ENCODE measurements at regions not wholly inside any gene's neighbourhood (a gene's known extent, or its start where the extent isn't known, plus 50 kb on each side); places are given as distances from the start of the nearest gene placed in this dataset.
"Not testable (repeated sequence)": the region's sequence is repeated elsewhere in the genome, so short reads cannot be mapped to it uniquely, and the experiment has no call there.

DNA sequence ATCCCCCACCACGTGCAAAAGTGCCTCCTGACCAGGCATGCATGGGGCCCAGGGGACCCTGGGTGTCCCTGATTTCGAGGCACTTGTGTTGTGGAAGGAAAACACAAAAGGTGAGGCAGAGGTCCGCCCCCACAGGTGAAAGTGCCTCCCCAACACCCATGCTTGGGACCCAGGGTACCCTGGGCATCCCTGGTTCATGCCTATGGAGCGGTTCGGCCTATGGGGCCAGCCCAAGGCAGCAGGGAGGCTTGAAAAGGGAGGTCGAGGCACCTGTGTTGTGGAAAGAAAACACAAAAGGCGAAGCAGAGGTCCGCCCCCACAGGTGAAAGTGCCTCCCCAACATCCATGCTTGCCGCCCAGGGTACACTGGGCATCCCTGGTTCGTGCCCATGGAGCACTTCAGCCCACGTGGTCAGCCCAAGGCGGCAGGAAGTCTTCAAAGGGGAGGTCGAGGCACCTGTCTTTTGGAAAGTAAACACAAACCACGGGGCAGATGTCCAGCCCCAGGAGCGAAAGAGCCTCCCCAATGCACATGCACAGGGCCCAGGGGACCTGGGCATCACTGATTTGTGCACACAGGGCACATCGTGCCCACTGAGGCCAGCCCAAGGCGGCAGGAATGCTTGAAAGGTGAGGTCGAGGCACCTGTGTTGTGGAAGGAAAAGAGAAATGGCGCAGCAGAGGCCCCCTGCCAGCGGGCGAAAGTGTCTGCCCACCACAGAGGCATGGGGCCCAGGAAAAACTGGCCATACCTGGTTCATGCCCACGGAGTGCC is 375.5 kb downstream of the ALG10 start:
- no peak for FAIRE-seq

DNA sequence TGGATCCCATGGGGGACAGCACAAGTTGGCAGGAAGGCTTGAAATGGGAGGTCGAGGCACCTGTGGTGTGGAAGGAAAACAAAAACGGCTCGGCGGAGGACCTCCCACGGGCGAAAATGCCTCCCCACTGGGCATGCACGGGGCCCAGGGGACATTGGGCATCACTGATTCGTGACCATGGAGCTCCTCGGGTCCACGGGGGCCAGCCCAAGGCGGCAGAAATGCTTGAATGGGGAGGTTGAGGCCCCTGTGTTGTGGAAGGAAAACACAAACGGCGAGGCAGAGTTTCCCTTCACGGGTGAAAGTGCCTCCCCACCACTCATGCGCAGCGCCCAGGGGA is 376.0 kb downstream of the ALG10 start:
- FAIRE-seq, result no peak

DNA sequence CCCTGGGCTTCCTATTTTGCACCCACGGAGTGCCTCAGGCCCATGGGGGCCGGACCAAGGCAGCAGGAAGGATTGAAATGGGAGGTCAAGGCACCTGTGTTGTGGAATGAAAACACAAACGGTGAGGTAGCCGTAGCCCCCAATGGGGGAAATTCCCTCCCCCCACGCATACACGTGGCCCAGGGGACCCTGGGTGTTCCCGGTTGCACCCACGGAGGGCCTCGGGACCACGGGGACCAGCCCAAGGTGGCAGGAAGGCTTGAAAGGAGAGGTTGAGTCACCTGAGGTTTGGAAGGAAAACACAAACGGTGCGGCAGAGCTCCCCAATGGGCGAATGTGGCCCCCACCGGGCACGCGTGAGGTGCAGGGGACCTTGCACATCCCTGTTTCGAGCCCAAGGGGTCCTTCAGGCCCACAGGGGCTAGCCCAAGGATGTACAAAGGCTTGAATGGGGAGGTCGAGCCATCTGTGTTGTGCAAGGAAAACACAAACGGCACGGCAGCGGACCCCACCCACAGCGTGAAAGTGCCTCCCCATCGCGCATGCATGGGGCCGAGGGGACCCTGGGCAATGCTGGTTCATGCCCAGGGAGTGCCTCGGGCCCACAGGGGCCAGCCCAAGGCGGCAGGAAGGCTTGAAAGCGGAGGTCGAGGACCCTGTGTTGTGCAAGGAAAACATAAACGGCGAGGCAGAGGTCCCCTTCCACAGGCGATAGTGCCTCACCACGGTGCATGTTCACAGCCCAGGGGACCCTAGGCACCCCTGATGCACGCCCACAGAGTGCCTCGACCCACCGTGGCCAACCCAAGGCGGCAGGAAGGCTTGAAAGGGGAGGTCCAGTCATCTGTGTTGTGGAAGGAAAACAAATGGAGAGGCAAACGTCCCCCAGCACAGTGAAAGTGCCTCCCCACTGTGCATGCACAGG is 376.7 kb downstream of the ALG10 start:
- FAIRE-seq, result no peak

DNA sequence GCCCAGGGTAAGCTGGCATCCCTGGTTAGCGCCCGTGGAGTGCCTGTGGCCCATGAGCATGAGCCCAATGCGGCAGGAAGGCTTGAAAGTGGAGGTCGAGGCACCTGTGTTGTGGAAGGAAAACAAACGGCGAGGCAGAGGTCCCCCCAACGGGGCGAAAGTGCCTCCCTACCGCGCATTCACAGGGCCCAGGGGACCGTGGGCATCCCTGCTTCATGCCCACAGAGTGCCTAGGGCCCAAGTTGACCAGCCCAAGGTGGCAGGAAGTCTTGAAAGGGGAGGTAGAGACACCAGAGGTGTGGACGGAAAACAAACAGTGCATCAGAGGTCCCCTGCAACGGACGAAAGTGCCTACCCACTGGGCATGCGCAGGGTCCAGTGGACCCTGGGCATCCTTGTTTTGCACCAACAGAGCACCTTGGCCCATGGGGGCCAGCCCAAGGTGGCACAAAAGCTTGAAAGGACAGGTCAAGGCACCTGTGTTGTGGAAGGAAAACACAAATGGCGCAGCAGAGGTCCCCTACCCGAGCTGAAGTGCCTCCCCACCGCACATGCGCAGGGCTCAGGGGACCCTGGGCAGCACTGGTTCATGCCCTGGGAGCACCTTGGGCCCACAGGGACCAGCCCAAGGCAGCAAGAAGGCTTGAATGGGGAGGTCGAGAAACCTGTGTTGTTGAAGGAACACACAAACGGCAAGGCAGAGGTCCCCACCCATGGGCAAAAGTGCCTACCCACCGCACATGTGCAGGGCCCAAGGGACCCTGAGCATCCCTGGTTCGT is 377.5 kb downstream of the ALG10 start:
- no peak for FAIRE-seq

DNA sequence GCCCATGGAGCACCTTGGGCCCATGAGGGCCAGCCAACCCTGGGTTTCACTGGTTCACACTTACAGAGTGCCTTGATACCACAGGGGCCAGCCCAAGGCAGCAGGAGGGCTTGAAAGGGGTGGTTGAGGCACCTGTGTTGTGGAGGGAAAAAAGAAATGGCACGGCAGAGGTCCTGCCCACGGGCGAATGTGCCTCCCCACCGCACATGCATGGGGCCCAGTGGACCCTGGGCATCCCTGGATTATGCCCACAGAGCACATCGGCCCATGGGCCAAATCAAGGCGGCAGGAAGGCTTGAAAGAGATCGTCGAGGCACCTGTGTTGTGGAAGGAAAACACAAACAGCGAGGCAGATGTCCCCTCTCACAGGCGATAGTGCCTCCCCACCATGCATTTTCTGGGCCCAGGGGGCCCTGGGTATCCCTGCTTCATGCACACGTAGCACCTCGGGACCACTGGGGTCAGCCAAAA is 378.1 kb downstream of the ALG10 start:
- no peak for FAIRE-seq

DNA sequence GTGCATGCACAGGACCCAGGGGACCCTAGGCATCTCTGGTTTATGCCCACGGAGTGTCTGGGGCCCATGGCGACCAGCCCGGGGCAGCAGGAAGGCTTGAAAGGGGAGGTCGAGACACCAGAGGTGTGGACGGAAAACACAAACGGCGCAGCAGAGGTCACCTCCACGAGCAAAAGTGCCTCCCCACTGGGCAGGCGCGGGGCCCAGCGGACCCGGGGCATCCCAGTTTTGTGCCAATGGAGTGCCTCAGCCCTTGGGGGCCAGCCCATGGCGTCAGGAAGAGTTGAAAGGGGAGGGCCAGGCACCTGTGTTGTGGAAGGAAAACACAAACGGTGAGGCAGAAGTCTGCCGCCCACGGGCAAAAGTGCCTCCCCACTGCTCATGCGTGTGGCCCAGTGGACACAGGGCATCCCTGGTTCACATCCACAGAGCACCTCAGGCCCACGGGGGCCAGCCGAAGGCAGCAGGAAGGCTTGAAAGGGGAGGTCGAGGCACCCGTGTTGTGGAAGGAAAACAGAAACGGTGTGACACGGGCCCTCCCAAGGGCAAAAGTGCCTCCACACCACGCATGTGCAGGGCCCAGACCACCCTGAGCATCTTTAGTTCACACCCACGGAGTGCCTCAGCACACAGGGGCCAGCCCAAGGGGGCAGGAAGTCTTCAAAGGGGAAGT is 378.8 kb downstream of the ALG10 start:
- FAIRE-seq, result no peak

DNA sequence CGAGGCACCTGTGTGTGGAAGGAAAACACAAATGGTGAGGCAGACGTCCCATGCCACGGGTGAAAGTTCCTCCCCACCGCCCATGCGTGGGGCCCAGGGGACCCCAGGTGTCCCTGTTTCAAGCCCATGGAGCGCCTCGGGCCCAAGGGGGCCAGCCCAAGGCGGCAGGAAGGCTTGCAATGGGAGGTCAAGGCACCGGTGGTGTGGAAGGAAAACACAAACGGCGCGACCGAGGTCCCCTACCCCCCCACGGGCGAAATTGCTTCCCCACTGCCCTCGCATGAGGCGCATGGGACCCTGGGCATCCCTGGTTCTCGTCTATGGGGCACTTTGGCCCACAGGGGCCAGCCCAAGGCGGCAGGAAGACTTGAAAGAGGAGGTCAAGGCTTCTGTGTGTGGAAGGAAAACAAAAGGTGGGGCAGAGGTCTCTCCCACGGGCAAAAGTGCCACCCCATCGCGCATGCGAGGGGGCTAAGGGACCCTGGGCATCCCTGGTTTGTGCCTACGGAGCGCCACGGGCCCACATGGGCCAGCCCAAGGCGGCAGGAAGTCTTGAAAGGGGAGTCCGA is 379.4 kb downstream of the ALG10 start:
- FAIRE-seq, result no peak

DNA sequence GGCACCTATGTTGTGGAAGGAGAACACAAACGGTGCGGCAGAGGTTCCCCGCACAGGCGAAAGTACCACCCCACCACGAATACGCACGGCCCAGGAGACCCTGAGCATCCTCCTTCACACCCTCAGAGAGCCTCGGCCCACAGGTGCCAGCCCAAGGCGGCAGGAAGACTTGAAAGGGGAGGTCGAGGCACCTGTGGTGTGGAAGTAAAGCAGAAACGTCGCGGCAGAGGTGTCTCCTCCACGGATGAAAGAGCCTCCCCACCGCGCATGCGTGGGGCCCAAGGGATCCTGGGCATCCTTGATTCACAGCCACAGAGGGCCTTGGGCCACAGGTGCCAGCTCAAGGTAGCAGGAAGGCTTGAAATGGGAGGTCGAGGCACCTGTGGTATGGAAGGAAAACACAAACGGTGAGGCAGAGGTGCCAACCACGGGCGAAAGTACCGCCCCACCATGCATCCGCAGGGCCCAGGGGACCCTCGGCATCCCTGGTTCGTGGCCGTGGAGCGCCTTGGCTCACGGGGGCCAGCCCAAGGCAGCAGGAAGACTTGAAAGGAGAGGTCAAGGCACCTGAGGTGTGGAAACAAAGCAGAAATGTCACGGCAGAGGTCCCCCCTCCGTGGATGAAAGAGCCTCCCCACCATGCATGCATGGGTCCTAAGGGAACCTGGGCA is 380.1 kb downstream of the ALG10 start:
- FAIRE-seq, result no peak

DNA sequence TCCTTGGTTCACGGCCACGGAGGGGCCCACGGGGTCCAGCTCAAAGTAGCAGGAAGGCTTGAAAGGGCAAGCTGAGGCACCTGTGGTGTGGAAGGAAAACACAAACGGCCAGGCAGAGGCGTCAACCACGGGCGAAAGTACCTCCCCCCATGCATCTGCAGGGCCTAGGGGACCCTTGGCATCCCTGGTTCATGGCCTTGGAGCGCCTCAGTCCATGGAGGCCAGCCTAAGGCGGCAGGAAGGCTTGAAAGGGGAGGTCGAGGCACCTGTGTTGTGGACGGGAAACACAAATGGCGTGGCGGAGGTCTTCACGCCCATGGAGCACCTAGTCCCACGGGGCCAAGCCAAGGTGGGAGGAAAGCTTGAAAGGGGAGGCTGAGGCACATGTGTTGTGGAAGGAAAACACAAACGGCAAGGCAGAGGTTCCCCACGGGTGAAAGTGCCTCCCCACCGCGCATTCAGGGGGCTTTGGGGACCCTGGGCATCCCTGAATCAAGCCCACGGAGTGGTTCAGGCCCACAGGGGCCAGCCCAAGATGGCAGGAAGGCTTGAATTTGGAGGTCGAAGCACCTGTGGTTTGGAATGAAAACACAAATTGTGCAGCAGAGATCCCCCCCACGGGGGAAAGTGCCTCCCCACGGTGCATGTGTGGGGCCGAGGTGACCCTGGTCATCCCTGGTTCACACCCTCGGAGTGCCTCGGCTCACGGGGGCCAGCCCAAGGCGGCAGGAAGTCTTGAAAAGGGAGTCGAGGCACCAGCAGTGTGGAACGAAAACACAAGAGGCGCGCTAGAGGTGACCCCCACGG is 380.8 kb downstream of the ALG10 start:
- FAIRE-seq, result no peak

DNA sequence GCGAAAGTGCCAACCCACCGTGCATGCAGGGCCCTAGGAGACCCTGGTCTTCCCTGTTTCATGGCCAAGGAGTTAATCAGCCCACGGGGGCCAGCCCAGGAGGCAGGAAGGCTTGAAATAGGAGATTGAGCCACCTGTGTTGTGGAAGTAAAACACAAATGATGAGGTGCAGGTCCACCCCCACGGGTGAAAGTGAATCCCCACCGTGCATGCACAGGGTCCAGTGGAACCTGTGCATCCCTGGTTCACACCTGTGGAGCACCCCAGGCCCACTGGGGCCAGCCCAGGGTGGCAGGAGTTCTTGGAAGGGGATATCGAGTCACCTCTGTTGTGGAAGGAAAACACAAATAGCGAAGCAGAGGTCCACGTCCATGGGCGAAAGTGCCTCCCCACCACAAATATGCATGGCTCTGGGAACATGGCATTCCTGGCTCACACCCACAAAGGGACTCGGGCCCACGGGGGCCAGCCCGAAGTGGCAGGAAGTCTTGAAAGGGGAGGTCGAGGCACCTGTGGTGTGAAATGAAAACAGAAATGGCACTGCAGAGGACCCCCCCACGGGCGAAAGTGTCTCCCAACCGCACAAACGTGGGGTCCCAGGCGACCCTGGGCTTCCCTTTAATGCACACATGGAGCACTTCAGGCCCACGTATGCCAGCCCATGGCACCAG is 381.5 kb downstream of the ALG10 start:
- no peak for FAIRE-seq

DNA sequence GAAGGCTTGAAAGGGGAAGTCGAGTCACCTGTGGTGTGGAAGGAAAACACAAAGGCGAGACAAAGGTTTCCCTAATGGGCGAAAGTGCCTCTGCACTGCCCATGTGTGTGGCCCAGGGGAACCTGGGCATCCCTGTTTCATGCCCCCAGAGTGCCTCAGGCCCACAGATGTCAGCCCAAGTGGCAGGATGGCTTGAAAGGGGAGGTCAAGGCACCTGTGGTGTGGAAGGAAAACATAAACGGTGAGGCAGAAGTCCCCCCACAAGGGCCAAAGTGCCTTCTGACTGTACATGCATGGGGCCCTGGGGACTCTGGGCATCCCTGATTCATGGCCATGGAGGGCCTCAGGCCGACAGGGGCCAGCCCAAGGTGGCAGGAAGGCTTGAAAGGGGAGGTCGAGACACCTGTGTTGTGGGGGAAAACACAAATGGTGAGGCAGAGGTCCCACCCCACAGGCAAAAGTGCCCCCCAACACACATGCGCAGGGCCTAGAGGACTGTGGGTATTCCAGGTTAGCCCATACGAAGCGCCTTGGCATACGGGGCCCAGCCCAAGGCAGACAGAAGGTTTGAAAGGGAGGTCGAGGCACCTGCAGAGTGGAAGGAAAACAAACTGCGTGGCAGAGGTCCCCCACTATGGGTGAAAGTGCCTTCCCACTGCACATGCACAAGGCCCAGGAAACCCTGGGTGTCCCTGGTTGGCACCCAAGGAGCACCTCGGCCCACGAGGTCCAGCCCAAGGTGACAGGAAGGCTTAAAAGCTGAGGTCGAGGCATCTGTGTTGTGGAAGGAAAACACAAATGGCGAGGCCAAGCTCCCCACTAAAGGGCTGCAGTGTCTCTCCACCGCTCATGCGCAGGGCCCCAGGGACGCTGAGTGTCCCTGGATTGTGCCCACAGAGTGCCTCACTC is 382.3 kb downstream of the ALG10 start:
- no peak for FAIRE-seq

DNA sequence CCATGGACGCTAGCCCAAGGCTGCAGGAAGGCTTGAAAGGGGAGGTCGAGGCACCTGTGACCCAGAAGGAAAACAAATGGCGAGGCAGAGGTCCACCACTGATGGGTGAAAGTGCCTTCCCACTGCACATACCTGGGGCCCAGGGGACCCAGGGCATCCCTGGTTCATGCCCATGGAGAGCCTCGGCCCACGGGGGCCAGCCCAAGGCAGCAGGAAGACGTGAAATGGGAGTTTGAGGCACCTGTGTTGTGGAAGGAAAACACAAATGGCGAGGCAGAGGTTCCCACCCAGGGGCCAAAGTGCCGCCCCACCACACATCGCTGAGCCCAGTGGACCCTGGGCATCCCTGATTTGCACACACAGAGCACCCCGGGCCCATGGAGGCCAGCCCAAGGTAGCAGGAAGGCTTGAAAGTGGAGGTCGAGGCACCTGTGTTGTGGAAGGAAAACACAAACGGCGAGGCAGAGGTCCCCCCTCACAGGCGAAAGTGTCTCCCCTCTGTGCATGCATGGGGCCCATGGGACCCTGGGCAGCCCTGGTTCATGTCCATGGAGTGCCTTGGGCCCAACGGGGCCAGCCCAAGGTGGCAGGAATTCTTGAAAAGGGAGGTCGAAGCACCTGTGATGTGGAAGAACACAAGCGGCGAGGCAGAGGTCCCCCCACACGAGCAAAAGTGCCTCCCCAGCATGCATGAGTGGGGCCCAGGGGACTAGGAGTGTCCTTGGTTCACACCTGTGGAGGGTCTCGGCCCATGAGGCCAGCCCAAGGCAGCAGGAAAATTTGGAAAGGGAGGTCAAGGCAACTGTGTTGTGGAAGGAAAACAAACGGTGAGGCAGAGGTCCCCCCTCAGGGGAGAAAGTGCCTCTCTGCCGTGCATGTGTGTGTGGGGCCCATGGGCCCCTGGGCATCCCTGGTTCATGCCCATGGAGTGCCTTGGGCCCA is 383.3 kb downstream of the ALG10 start:
- no peak for FAIRE-seq

DNA sequence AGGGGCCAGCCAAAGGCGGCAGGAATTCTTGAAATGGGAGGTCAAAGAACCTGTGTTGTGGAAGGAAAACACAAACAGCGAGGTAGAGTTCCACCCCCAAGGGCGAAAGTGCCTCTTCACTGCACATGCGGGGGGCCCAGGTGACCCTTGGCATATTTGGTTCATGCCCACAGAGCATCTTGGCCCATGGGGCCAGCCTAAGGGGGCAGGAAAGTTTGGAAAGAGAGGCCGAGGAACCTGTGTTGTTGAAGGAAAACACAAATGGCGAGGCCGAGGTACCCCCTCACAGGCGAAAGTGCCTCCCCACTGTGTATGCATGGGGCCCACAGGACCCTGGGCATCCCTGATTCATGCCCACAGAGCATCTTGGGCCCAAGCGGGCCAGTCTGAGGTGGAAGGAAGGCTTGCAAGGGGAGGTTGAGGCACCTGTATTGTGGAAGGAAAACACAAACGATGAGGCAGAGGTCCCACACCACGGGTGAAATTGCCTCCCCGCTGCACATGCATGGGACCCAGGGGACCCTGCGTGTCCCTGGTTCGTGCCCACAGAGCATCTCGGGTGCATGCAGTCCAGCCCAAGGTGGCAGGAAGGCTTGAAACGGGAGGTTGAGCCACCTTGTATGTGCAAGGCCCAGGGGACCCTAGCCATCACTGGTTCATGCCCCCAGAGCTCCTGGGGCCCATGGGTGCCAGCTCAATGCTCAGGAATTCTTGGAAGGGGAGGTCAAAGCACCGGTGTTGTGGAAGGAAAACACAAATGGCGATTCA is 384.1 kb downstream of the ALG10 start:
- FAIRE-seq, result no peak

DNA sequence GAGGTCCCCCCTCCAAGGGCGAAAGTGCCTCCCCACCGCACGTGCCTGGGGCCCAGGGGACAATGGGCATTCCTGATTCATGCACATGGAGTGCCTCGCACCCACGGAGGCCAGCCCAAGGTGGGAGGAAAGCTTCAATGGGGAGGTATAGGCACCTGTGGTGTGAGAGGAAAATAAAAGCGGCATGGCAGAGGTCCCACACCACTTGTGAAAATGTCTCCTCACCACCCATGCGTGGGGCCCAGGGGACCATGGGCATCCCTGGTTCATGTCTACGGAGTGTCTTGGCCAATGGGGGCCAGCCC is 384.7 kb downstream of the ALG10 start:
- FAIRE-seq, result no peak

DNA sequence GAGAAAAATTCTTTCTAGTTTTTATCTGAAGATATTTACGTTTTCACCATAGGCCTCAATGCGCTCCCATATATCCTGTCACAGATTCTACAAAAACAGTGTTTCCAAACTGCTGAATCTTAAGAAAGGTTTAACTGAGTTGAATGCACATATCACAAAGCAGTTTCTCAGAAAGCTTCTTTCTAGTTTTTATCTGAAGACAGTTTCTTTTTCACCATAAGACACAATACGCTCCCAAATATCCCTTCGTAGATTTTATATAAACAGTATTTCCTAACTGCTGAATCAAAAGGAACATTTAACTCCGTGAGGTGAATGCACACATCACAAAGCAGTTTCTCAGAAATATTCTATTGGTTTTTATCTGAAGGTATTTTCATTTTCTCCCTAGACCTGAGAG is 385.5 kb downstream of the ALG10 start:
- no peak for FAIRE-seq

DNA sequence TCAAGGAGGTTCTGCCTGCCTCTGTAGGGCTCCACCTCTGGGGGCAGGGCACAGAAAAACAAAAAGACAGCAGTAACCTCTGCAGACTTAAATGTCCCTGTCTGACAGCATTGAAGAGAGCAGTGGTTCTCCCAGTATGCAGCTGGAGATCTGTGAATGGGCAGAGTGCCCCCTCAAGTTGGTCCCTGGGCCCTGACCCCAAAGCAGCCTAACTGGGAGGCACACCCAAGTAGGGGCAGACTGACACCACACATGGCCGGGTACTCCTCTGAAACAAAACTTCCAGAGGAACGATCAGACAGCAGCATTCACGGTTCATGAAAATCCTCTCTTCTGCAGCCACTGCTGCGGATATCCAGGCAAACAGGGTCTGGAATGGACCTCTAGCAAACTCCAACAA is 409.2 kb downstream of the ALG10 start:
- FAIRE-seq, result not testable (repeated sequence)

All from endometrium (tissue), 2 donors.